Right renal cortex interstitium (tissue), 3 donors: ENCODE measurements at regions not wholly inside any gene's neighbourhood (a gene's known extent, or its start where the extent isn't known, plus 50 kb on each side); places are given as distances from the start of the nearest gene placed in this dataset.

ENCODE experiments used
- DNase-seq, 3 donors: peaks; one replicate each; pipeline ENCODE4 v3.0.0-alpha.2; 2013; ENCODE audit warnings: low read depth in 3 of 3, low spot score in 2 of 3

- no peak for DNase-seq
These were observed 248.1 kb upstream of the RAB4A start for GRCh38 chr1:229022595-229023333.

DNA sequence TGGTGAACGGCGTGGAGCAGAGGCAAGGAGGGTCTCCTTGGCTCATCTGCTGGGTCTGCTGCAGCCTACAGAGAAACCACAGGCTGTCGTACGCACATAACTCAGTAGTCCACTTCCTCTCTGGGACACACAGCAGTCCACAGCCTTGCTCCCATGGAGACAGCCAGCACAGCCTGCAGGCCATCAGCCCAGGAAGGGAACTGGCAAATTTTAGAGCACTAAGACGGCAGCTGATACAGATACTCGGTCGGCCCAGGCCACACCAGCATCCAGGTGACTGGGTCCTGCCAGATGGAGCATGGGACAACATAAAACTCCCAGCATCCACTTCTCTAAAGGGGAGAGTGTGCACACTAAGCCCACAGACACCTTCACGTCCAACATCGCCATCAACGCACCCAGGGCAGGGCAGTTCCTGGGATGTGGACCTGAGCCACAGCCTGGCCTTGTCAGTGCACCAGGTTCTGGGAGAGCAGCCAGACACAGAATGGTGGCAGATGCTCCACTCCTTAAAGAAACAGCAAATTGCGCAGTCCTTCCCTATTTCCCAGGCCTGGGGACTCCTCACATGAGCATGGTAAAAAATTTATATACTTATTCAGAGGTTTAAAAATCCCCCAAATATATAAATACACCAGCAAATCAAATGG is 247.1 kb upstream of the RAB4A start:
- no peak for DNase-seq

- no peak for DNase-seq
These were observed 246.3 kb upstream of the RAB4A start for GRCh38 chr1:229024528-229025130.

DNA sequence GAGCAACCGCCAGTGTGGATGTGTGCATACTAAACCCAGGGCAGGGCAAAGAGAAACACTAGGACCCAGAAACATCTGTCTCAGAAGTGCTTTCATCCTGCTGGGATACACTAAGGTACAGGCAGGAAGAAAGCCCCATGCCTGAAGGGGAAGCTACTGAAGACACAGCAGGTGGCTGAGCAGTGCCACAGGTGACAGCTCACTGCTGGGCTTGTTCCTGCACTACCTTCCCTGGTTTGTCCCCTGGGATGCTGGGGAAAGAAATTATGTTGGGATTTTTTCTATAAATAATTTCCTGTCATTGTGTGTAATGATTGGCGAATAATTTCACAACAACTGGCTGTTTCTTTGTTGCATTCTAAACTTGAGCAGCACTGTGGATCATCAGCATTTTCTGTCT is 245.3 kb upstream of the RAB4A start:
- no peak for DNase-seq

DNA sequence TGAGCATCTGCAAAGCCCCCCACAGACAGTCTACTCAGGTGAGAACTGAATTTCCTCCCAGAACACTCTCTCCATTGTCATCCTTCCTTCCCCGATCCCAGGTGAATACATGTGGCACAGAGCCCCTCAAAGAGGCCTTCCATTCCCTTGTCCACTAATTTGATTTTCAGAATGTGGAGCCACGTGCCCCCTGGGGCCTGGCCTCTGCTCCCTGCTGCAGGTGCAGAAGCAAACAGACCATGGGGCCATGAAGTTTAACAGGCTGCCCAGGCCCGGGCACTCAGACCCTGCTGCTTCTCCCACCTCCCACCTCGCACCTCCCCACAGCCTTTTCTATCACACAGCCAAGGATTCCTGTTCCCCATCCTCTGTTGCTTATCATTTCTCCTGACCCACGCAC is 243.8 kb upstream of the RAB4A start:
- DNase-seq: no peak

DNA sequence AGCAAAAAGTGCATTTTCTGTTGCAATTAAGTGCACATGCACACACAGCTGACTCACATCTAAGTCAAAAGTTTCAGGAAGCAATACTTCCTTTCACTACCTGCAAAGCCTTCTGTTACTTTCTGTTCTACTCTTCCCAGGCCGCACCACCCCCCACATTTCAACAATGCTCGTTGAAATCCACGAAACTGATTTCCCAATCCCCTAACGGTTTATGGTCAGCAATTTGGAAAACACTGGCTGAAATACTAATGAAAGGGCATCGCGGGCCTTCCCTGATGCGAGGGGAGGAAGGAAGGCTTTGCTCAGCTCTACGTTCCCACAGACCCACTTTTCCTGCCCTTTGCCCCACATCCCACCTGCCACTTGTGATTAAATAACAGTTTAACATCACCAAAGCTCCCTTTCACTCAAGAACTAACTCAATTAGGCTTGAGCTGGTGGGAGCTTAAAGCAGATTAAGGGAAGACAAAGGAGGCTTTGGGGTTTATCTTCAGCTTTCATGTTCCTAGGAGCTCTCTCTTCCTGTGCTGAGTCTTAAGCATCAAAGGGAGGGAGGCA is 243.2 kb upstream of the RAB4A start:
- no peak for DNase-seq

DNA sequence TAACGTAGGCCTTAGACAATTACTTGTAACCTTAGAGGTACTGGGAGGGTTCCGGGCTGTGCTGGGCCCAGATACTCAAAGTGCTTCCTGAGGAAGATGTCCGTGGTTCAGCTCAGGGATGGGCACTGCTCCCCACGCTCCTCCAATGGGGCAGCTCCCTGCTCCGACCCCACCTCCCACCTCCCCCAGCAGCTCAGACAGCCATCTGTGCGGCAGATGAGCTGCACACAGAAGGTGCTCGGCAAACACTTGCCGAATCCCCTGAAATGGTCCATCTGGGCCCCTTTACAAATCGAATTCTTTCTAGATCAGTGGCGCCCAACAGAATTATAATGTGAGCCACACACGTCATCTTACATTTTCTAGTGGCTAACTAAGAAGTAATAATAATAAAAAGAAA is 242.4 kb upstream of the RAB4A start:
- no peak for DNase-seq

GRCh38 chr1:229028987-229029878 is 241.7 kb upstream of the RAB4A start:
- no peak for DNase-seq

DNA sequence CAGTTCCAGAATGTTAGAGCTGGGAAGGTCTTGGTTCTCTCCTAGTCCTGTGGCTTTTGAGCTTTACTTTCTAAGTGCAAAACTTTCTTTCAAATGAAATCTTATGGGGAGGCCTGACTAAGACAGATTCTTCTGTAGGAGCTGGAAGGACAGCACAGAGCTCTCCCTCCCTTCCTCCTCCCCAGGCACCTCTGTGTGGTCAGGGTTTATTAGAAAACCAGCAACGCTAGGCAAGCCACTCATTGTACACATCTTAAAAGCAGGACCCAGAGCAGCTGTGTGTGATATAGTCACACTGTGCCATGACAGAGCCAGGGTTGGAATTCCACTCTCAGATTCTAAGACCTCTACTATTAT is 241.1 kb upstream of the RAB4A start:
- no peak for DNase-seq

DNA sequence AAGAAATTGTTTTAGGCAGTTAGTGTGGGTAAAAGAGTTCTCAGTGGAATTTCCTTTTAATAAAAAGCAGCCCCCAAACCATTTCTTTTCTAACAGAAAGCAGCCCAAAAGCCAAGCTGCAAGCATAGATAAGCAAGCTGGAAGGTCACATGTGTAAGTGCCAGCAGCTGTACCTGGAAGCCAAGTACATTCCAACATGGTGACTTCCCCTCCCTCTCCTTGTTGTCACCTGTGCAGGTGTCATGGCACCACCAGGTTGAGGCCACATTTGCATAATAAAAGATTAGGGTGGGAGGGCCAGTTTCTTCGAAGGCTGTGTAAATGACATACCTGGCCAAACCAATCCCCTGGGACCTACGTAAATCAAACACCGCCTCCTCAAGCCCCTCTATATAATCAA is 240.3 kb upstream of the RAB4A start:
- no peak for DNase-seq

- no peak for DNase-seq
These were observed 239.8 kb upstream of the RAB4A start for GRCh38 chr1:229031061-229031460.

- DNase-seq: no peak
These were observed 239.2 kb upstream of the RAB4A start for GRCh38 chr1:229031481-229032341.

GRCh38 chr1:229032375-229032774 is 238.5 kb upstream of the RAB4A start:
- no peak for DNase-seq

GRCh38 chr1:229033480-229033879 is 237.4 kb upstream of the RAB4A start:
- DNase-seq: no peak

DNA sequence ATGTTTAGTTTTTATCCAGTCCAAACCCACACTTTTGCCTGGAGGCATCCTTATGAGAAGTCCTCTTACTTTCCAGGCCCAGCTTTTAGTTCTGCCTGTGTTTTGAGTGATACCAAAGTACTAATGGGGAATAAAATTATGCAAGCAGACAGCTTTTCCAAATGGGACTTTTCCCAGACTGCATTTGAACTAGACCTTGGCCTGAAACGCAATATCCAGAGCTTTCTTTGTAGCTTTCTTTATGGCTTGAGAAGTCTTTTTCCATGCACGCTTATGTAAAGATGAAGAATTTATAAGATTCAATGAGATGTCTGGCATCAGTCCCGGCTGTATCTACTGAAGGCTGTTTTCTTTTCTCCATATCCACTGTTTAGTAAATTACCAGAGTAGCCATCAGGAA is 236.6 kb upstream of the RAB4A start:
- DNase-seq: no peak

DNA sequence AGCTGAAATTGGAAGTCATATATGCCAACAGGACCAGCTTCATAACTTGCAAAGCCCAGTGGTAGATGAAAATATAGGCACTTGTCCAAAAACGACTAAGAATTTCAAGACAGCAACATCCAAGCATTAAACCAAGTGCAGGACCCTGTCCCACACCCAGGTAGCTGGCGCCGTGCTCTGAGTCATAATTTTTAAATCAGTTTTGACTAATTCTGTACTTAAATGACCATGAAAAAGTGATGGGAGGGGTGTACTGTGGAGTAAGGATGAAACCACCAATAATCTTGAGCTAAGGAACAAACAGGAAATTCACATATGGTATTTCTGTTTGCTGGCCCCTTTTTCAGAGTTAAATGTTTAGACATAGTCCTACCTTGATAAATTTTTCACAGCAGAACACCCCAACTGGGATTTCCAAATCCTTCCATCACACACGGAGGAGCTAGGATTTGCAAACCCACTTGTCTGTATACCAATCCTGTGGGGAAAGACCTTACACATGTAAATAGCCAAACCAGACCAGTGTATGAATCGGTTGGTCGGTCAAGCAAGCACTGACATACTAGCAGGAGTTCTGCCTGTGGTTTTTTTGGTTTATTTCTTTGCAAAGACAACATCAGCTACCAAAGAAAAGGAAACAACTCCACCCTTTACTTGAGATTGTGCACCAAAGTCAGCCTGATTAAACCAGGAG is 235.7 kb upstream of the RAB4A start:
- no peak for DNase-seq

DNA sequence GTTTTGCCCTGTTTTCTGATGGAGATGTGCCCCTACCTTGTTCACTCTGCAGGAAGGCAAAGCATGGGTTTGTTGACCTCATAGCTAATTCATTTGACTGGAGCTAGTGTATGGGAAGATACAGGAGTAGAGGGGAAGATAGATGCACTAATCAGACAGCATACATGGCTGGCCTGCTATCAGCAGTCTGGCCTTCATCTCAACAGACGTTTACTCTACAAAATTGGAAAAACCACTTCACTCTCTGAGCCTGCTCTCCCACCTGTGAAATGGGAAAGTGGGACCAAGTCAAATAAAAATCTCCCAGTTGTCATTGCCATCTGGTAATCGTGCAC is 235.2 kb upstream of the RAB4A start:
- DNase-seq: no peak

- no peak for DNase-seq
These were observed 233.0 kb upstream of the RAB4A start for GRCh38 chr1:229037806-229038405.
